ENCODE measurements at regions not wholly inside any gene's neighbourhood (a gene's known extent, or its start where the extent isn't known, plus 50 kb on each side); places are given as distances from the start of the nearest gene placed in this dataset.

- TF ChIP-seq, protein P1, sequence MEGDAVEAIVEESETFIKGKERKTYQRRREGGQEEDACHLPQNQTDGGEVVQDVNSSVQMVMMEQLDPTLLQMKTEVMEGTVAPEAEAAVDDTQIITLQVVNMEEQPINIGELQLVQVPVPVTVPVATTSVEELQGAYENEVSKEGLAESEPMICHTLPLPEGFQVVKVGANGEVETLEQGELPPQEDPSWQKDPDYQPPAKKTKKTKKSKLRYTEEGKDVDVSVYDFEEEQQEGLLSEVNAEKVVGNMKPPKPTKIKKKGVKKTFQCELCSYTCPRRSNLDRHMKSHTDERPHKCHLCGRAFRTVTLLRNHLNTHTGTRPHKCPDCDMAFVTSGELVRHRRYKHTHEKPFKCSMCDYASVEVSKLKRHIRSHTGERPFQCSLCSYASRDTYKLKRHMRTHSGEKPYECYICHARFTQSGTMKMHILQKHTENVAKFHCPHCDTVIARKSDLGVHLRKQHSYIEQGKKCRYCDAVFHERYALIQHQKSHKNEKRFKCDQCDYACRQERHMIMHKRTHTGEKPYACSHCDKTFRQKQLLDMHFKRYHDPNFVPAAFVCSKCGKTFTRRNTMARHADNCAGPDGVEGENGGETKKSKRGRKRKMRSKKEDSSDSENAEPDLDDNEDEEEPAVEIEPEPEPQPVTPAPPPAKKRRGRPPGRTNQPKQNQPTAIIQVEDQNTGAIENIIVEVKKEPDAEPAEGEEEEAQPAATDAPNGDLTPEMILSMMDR (IDR thresholded peaks at IDR 0.05): no peak
- TF ChIP-seq POLR2AphosphoS5 (IDR thresholded peaks at IDR 0.05): no peak
Observed at GRCh38 chr10:1895691-1896090, 158.4 kb upstream of the ADARB2 start.
